SU-DHL-6 (cell line): ENCODE measurements at regions not wholly inside any gene's neighbourhood (a gene's known extent, or its start where the extent isn't known, plus 50 kb on each side); places are given as distances from the start of the nearest gene placed in this dataset.

Experiments used
- CTCF ChIP-seq: fragments of 200-600 bp; sonication (generic); IDR thresholded peaks from one replicate; pipeline ENCODE4 v1.5.1; 2017; ENCODE audit warnings: antibody characterized with exemption, mild to moderate bottlenecking, low read length, moderate library complexity; ENCODE audit not compliant: insufficient read depth, poor library complexity, severe bottlenecking
- EZH2phosphoT487 ChIP-seq: fragments of 200-600 bp; sonication (generic), shearing (Covaris generic); conservative IDR thresholded peaks from 2 replicates; pipeline ENCODE4 v1.6.1; 2018; ENCODE audit warnings: mild to moderate bottlenecking, antibody characterized with exemption, low read length, moderate library complexity, mixed read lengths

GRCh38 chr10:131571346-131571745 is 259.8 kb upstream of the TCERG1L start:
- TF ChIP-seq CTCF: no peak
- no peak for TF ChIP-seq EZH2phosphoT487
